Thyroid gland (tissue), 4 donors: ENCODE measurements at regions not wholly inside any gene's neighbourhood (a gene's known extent, or its start where the extent isn't known, plus 50 kb on each side); places are given as distances from the start of the nearest gene placed in this dataset.

Source experiments
- DNase-seq, 2 donors: peaks; one replicate each; pipeline ENCODE4 v3.0.0-alpha.2; 2019
- H3K27ac ChIP-seq, 3 donors: fragments of 200-600 bp; sonication (generic); 1 replicate in 2 of 3; 2 replicates in 1 of 3; pipeline ENCODE4 v1.5.1; 2016 to 2019; ENCODE audit warnings: mild to moderate bottlenecking in 1 of 3, moderate library complexity in 1 of 3
- H3K27me3 ChIP-seq: fragments of 200-600 bp; sonication (generic); one replicate; pipeline ENCODE4 v1.5.1; 2019
- H3K36me3 ChIP-seq, 2 donors: fragments of 200-600 bp; sonication (generic); one replicate each; pipeline ENCODE4 v1.5.1; 2016 to 2019
- H3K4me1 ChIP-seq, 2 donors: fragments of 200-600 bp; sonication (generic); one replicate each; pipeline ENCODE4 v1.5.1; 2017 to 2019
- H3K4me3 ChIP-seq, 3 donors: fragments of 200-600 bp; sonication (generic); replicated peaks in 1 of 3; 1 replicate in 2 of 3; 2 replicates in 1 of 3; pipeline ENCODE4 v1.5.1; 2016; ENCODE audit warnings: mild to moderate bottlenecking in 1 of 3
- H3K9me3 ChIP-seq: fragments of 200-600 bp; sonication (generic); one replicate; pipeline ENCODE4 v1.5.1; 2017
- POLR2A ChIP-seq, 2 donors: fragments of 450-650 bp; IDR thresholded peaks; one replicate each; pipeline ENCODE4 v1.6.1; 2017; ENCODE audit warnings: antibody characterized with exemption in 2 of 2, mild to moderate bottlenecking in 2 of 2, moderate library complexity in 1 of 2
- WGBS, 2 donors: methylation state at CpG; one replicate each; pipeline ENCODE4 v1.1.5; 2017; 5-methylcytosine and 5-hydroxymethylcytosine counted together
- intact Hi-C: fragments of 100-400 bp; cut with DNase I; formaldehyde crosslinking; loops from one replicate; pipeline ENCODE4 v1.15.1; 2023
- TF ChIP-seq, protein P1 (sequence below), 6 experiments: fragments of 200-600 bp in 3 of 6; fragments of 450-650 bp in 3 of 6; sonication (generic) in 3 of 6; IDR thresholded peaks; one replicate each; pipeline ENCODE4 v1.5.1; 2016 to 2019; ENCODE audit warnings: antibody characterized with exemption in 6 of 6, mild to moderate bottlenecking in 2 of 6, inconsistent platforms in 1 of 6, moderate library complexity in 1 of 6

DNA sequence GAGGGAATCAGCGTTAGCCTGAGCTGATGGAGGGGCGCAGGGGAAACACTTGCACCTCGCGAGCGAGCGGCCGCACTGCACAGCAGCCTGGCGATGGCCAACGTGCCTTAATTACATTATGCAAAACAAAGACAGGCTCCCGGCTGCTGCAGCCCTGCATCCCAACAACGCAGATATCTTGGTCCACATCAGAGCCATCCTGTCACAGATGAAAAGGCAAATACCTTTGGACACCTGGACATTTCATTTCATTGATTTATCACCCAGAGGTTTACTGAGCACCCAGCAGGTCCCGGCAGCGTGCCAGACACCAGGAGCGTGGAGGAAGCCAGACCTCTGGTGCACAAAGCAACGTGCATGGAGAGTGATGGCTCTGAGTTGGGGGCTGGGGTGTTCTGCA lies 843.0 kb downstream of the TBC1D22A start:
- H3K27me3 ChIP-seq, result no peaks in the 10 kb centered on the region
- 71 to 75% methylated on average over 12 to 15 of the region's 15 CpGs for WGBS, 2 donors
- no peak for TF ChIP-seq POLR2A (IDR thresholded peaks at IDR 0.05)
- TF ChIP-seq, protein P1, sequence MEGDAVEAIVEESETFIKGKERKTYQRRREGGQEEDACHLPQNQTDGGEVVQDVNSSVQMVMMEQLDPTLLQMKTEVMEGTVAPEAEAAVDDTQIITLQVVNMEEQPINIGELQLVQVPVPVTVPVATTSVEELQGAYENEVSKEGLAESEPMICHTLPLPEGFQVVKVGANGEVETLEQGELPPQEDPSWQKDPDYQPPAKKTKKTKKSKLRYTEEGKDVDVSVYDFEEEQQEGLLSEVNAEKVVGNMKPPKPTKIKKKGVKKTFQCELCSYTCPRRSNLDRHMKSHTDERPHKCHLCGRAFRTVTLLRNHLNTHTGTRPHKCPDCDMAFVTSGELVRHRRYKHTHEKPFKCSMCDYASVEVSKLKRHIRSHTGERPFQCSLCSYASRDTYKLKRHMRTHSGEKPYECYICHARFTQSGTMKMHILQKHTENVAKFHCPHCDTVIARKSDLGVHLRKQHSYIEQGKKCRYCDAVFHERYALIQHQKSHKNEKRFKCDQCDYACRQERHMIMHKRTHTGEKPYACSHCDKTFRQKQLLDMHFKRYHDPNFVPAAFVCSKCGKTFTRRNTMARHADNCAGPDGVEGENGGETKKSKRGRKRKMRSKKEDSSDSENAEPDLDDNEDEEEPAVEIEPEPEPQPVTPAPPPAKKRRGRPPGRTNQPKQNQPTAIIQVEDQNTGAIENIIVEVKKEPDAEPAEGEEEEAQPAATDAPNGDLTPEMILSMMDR (IDR thresholded peaks at IDR 0.05), result no peak

DNA sequence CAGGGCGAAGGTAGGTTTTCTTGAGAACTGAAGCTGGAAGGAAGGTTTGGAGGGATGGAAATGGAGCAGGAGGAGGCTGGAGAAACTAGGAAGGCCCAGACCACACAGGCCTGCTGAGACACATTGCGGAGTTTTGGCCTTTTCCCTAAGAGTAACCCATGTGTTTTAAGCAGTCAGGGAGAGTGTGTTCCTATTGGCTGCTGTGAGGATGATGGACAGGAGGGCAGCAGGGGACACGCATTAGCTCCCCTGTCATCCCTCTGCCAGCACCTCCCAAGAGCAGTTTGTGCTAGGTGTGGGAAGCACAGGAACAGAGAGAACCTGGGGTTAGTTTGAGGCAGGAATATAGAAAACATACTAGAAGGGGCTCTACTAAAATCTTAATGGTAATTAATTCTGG lies 842.1 kb downstream of the TBC1D22A start:
- Histone ChIP-seq H3K4me1 (no peaks in the 10 kb centered on the region), H3K27ac (no peak overlapping the region), H3K9me3 (no peaks in the 10 kb centered on the region), H3K4me3 (no peak overlapping the region), H3K36me3 (no peaks in the 10 kb centered on the region), H3K27me3 (no peaks in the 10 kb centered on the region)
- no peak for DNase-seq
- WGBS, 2 donors, result 85 to 86% methylated on average over 3 of the region's 3 CpGs
- intact Hi-C loops, result no loop called here
- TF ChIP-seq, protein P1 (IDR thresholded peaks at IDR 0.05), result no peak
- TF ChIP-seq POLR2A (IDR thresholded peaks at IDR 0.05), result no peak

More for the DNA sequence above, 843.0 kb downstream of the TBC1D22A start:
- no peak for DNase-seq
- Histone ChIP-seq H3K4me3 (no peak overlapping the region), H3K9me3 (no peaks in the 10 kb centered on the region), H3K27ac (no peak overlapping the region), H3K4me1 (no peaks in the 10 kb centered on the region), H3K36me3 (no peaks in the 10 kb centered on the region)
- intact Hi-C loops, result no loop called here

DNA sequence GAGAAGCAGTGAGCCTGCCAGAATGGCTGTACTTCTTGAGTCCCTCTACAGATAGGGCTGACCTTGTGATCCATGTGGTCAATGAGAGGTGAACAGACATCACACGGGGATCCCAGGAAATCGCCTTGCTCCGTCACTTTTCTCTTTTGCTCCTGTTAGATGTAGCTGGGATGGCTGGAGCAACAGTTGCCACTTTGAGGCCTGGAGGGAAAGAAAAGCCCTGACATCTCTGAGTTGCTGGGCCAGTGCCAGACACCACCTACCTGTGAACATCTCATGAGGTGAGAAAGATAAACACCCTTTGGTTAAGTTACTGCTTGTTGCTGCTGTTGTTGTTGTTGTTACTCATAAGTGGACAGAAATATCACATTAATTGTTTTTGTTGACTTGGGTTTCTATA lies 840.3 kb downstream of the TBC1D22A start:
- Histone ChIP-seq H3K4me1 (no peaks in the 10 kb centered on the region), H3K27ac (no peak overlapping the region), H3K9me3 (no peaks in the 10 kb centered on the region), H3K27me3 (no peaks in the 10 kb centered on the region), H3K36me3 (no peaks in the 10 kb centered on the region), H3K4me3 (no peak overlapping the region)
- no peak for DNase-seq
- no peak for TF ChIP-seq POLR2A (IDR thresholded peaks at IDR 0.05)
- TF ChIP-seq, protein P1 (IDR thresholded peaks at IDR 0.05), result no peak
- WGBS, 2 donors, result 93 to 97% methylated on average over 3 of the region's 3 CpGs
- intact Hi-C loops, result no loop called here

DNA sequence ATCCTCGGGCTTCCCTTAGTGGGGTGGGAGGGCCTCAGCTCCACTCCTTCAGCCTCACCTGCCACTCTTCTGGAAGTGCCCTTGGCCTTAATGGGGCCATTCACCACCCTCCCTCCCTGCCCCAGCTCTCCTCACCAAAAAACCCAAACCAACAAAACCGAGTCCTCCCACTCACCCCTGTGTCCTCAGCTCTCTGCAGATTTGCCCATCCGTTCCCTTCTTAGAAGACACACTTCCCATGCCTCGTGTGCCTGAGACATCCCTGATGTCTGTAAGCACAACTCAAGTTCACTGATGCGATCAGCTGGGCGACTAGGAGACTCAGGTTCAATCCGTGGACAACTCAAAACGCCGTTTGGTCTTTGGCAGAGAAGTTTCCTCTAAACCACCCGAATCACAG lies 839.2 kb downstream of the TBC1D22A start:
- TF ChIP-seq, protein P1 (IDR thresholded peaks at IDR 0.05), result no peak
- no peak for TF ChIP-seq POLR2A (IDR thresholded peaks at IDR 0.05)
- Histone ChIP-seq H3K36me3 (no peaks in the 10 kb centered on the region), H3K9me3 (no peaks in the 10 kb centered on the region), H3K4me1 (no peaks in the 10 kb centered on the region), H3K27me3 (no peaks in the 10 kb centered on the region), H3K4me3 (no peak overlapping the region), H3K27ac (no peak overlapping the region)
- intact Hi-C loops, result no loop called here
- DNase-seq, result no peak
- 64 to 67% methylated on average over 10 of the region's 10 CpGs for WGBS, 2 donors

DNA sequence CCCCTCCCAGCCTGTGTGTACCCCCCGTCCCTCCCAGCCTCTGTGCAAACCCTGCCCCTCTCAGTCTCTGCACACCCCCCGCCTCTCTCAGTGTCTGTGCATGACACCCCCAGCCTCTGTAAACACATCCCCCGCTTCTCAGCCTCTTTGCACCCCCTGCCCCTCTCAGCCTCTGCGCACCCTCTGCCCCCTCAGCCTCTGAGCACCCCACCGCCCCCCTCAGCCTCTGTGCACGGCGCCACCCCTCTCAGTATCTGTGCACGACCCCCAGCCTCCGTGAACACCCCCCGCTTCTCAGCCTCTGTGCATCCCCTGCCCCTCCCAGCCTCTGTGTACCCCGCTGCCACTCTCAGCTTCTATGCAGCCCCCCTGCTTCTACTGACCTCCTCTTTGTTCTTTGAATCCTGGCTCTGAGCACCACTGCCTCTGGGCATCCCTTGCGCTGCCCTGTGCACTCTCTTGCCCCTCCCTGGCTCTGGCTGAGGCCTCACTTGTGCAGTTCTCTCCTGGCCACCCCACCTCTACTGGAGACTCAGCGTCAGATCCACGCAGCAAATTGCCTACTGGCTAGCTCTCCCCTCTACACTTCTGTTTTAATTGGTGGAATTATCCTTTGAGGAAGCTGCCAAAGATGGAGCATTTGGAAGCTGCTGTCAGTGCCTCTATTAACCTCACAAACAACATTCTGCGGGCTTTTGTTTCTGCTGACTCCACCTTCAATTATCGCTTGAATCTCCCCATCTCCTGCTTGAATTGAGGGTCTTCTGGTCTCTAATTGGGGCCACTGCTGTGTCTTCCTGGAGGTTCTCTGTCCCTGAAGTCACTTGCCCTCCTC lies 838.6 kb downstream of the TBC1D22A start:
- Histone ChIP-seq H3K9me3 (no peaks in the 10 kb centered on the region), H3K4me1 (no peaks in the 10 kb centered on the region), H3K27me3 (no peaks in the 10 kb centered on the region), H3K4me3 (no peak overlapping the region), H3K36me3 (no peaks in the 10 kb centered on the region), H3K27ac (no peak overlapping the region)
- TF ChIP-seq POLR2A (IDR thresholded peaks at IDR 0.05), result no peak
- intact Hi-C loops, result no loop called here
- WGBS, 2 donors, result 73 to 83% methylated on average over 9 to 10 of the region's 16 CpGs
- no peak for DNase-seq
